ENCODE measurements at regions not wholly inside any gene's neighbourhood (a gene's known extent, or its start where the extent isn't known, plus 50 kb on each side); places are given as distances from the start of the nearest gene placed in this dataset.

DNA sequence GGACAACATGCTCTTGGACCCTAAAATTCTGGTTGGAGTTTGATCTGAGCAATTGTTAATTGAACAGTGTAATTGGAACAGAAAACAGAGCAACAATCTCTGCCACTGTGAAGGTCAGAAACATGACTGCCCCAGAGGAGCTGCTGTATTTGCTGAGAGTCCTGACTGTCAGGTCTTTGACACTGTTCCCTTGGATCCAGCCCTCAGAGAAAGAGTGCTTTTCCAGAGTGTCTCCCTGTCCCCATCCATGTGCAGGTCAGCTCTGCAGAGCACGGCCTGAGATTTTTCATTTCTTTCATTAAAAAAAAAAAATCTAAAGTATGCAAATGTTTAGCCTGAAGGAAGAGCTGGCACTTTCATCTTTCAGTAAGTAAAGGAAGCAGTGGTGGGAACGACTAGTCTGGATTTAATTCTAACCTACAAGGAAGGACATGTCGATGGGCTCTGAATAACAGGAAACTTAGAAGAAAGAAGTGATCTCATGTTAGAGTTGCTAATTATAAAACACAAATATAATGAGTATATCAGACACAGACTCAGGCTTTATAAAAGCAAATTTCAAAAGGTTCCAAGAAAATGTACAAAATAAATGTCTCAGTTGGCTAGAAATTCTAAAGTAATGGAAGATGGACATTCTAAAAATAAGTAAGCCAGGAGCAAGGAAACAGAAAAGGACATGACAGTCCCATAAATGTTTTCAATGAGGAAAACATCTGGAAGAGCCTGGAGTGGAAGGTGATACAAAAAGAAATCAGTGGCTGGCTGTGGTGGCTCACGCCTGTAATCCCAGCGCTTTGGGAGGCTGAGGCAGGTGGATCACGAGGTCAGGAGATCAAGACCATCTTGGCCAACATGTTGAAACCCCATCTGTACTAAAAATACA lies 876.5 kb downstream of the EPHA4 start:
- TF ChIP-seq CTCF (IDR thresholded peaks at IDR 0.05; ENCODE audit: low read depth, low read length, poor library complexity, severe bottlenecking) (no peak), EZH2phosphoT487 (IDR thresholded peaks at IDR 0.05; ENCODE audit: borderline replicate concordance, low read length) (no peak)
